BLaER1 treated with 17β-estradiol and CSF1 and Interleukin-3, amounts not matched to agents 10 nM and 100 nM (cell line): ENCODE measurements at regions not wholly inside any gene's neighbourhood (a gene's known extent, or its start where the extent isn't known, plus 50 kb on each side); places are given as distances from the start of the nearest gene placed in this dataset.

Source experiments
- H3K27ac ChIP-seq, 11 experiments: shearing (Covaris generic); formaldehyde crosslinking; 2 replicates each; pipeline ENCODE4 v1.8.1; 2022
- H3K27me3 ChIP-seq, 11 experiments: shearing (Covaris generic); formaldehyde crosslinking; 2 replicates each; pipeline ENCODE4 v1.8.1; 2022
- H3K36me3 ChIP-seq, 11 experiments: shearing (Covaris generic); formaldehyde crosslinking; 2 replicates each; pipeline ENCODE4 v1.8.1; 2022
- H3K4me1 ChIP-seq, 10 experiments: shearing (Covaris generic); formaldehyde crosslinking; 2 replicates each; pipeline ENCODE4 v1.8.1; 2022
- H3K4me2 ChIP-seq, 11 experiments: shearing (Covaris generic); formaldehyde crosslinking; 2 replicates each; pipeline ENCODE4 v1.8.1; 2022
- H3K4me3 ChIP-seq, 10 experiments: shearing (Covaris generic); formaldehyde crosslinking; 2 replicates each; pipeline ENCODE4 v1.8.1; 2022
- H3K9ac ChIP-seq, 11 experiments: shearing (Covaris generic); formaldehyde crosslinking; 2 replicates each; pipeline ENCODE4 v1.8.1; 2022
- H3K9me3 ChIP-seq, 11 experiments: shearing (Covaris generic); formaldehyde crosslinking; replicated peaks in 1 of 11; 2 replicates each; pipeline ENCODE4 v1.8.1; 2022
- H4K20me1 ChIP-seq, 11 experiments: shearing (Covaris generic); formaldehyde crosslinking; 2 replicates each; pipeline ENCODE4 v1.8.1; 2022
- Cebpa-rat ChIP-seq, 11 experiments: shearing (Covaris generic); IDR thresholded peaks; 2 replicates each; pipeline ENCODE4 v1.8.1; 2022

GRCh38 chr4:189062047-189062820, 878.4 kb upstream of the FRG1 start:
- H3K27ac ChIP-seq = no peak overlapping the region
- H3K9ac ChIP-seq = no peak overlapping the region
- H3K4me1 ChIP-seq = peaks cover 0 to 14% (median 2%) of the 10 kb centered on the region in 10 experiments; a peak in 8 of 20 replicates
- TF ChIP-seq Cebpa-rat (IDR thresholded peaks at IDR 0.05) = no peak
- peaks cover 20 to 43% (median 22%) of the 10 kb centered on the region in 11 experiments for H3K9me3 ChIP-seq
- no peaks in the 10 kb centered on the region for H3K27me3 ChIP-seq
- H3K4me3 ChIP-seq = no peak overlapping the region
- no peak overlapping the region for H3K4me2 ChIP-seq
- H4K20me1 ChIP-seq = no peaks in the 10 kb centered on the region
- peaks cover 0 to 3% (median 0%) of the 10 kb centered on the region in 11 experiments; a peak in 1 of 22 replicates for H3K36me3 ChIP-seq

- Histone ChIP-seq H3K36me3 (no peaks in the 10 kb centered on the region), H3K9ac (no peak overlapping the region), H4K20me1 (no peaks in the 10 kb centered on the region), H3K4me3 (no peak overlapping the region), H3K9me3 (0 out of 22 replicates have a peak, but pooled peaks cover 0 to 1% (median 0%) of the 10 kb centered on the region in 11 experiments), H3K4me1 (no peaks in the 10 kb centered on the region), H3K4me2 (no peak overlapping the region), H3K27ac (no peak overlapping the region), H3K27me3 (no peaks in the 10 kb centered on the region)
- no peak for TF ChIP-seq Cebpa-rat (IDR thresholded peaks at IDR 0.05)
Observed at GRCh38 chr4:189069772-189070171, 870.9 kb upstream of the FRG1 start.

- Histone ChIP-seq H3K4me2 (no peak overlapping the region), H4K20me1 (no peaks in the 10 kb centered on the region), H3K27me3 (no peaks in the 10 kb centered on the region), H3K36me3 (no peaks in the 10 kb centered on the region), H3K4me3 (no peak overlapping the region), H3K9ac (no peak overlapping the region), H3K27ac (no peak overlapping the region), H3K9me3 (peaks cover 0 to 12% (median 6%) of the 10 kb centered on the region in 11 experiments; a peak in 3 of 22 replicates), H3K4me1 (no peaks in the 10 kb centered on the region)
- TF ChIP-seq Cebpa-rat (IDR thresholded peaks at IDR 0.05) = no peak
Observed at GRCh38 chr4:189071241-189071640, 869.4 kb upstream of the FRG1 start.

GRCh38 chr4:189073739-189074138, 866.9 kb upstream of the FRG1 start:
- H4K20me1 ChIP-seq = no peaks in the 10 kb centered on the region

GRCh38 chr4:189081826-189082225, 858.8 kb upstream of the FRG1 start:
- H3K4me2 ChIP-seq = no peak overlapping the region
- no peaks in the 10 kb centered on the region for H3K27me3 ChIP-seq
- H3K4me3 ChIP-seq = no peak overlapping the region
- no peaks in the 10 kb centered on the region for H4K20me1 ChIP-seq
- no peak for TF ChIP-seq Cebpa-rat (IDR thresholded peaks at IDR 0.05)
- H3K36me3 ChIP-seq = no peaks in the 10 kb centered on the region
- no peaks in the 10 kb centered on the region for H3K4me1 ChIP-seq
- H3K9ac ChIP-seq = no peak overlapping the region
- peaks cover 0 to 18% (median 6%) of the 10 kb centered on the region in 11 experiments; a peak in 6 of 22 replicates for H3K9me3 ChIP-seq
- no peak overlapping the region for H3K27ac ChIP-seq

More at GRCh38 chr4:189073739-189074138, 866.9 kb upstream of the FRG1 start:
- Histone ChIP-seq H3K9ac (no peak overlapping the region), H3K4me3 (no peak overlapping the region), H3K9me3 (peaks cover 0 to 12% (median 6%) of the 10 kb centered on the region in 11 experiments; a peak in 3 of 22 replicates), H3K4me2 (no peak overlapping the region), H3K4me1 (no peaks in the 10 kb centered on the region), H3K27ac (no peak overlapping the region), H3K27me3 (no peaks in the 10 kb centered on the region), H3K36me3 (no peaks in the 10 kb centered on the region)
- TF ChIP-seq Cebpa-rat (IDR thresholded peaks at IDR 0.05) = no peak

GRCh38 chr4:189083769-189084168, 856.9 kb upstream of the FRG1 start:
- Histone ChIP-seq H3K27me3 (no peaks in the 10 kb centered on the region), H3K36me3 (no peaks in the 10 kb centered on the region), H3K9me3 (peaks cover 0 to 18% (median 6%) of the 10 kb centered on the region in 11 experiments; a peak in 6 of 22 replicates), H3K27ac (no peak overlapping the region), H4K20me1 (no peaks in the 10 kb centered on the region), H3K9ac (no peak overlapping the region), H3K4me1 (no peaks in the 10 kb centered on the region), H3K4me3 (no peak overlapping the region), H3K4me2 (no peak overlapping the region)
- TF ChIP-seq Cebpa-rat (IDR thresholded peaks at IDR 0.05) = no peak

- Histone ChIP-seq H3K36me3 (no peaks in the 10 kb centered on the region), H4K20me1 (no peaks in the 10 kb centered on the region), H3K4me2 (no peak overlapping the region), H3K9me3 (peaks cover 0 to 18% (median 6%) of the 10 kb centered on the region in 11 experiments; a peak in 6 of 22 replicates), H3K27ac (no peak overlapping the region), H3K4me3 (no peak overlapping the region), H3K27me3 (no peaks in the 10 kb centered on the region), H3K4me1 (no peaks in the 10 kb centered on the region), H3K9ac (no peak overlapping the region)
- no peak for TF ChIP-seq Cebpa-rat (IDR thresholded peaks at IDR 0.05)
Observed at GRCh38 chr4:189084671-189085070, 856.0 kb upstream of the FRG1 start.

GRCh38 chr4:189087971-189088370, 852.7 kb upstream of the FRG1 start:
- Histone ChIP-seq H4K20me1 (no peaks in the 10 kb centered on the region), H3K9me3 (peaks cover 0 to 14% (median 7%) of the 10 kb centered on the region in 11 experiments; a peak in 7 of 22 replicates), H3K9ac (no peak overlapping the region), H3K4me2 (no peak overlapping the region), H3K4me1 (peaks cover 0 to 9% (median 0%) of the 10 kb centered on the region in 10 experiments; a peak in 5 of 20 replicates), H3K36me3 (no peaks in the 10 kb centered on the region), H3K27ac (no peak overlapping the region), H3K4me3 (no peak overlapping the region), H3K27me3 (no peaks in the 10 kb centered on the region)
- TF ChIP-seq Cebpa-rat (IDR thresholded peaks at IDR 0.05) = no peak

GRCh38 chr4:189088780-189089179, 851.9 kb upstream of the FRG1 start:
- no peak overlapping the region for H3K4me2 ChIP-seq
- no peak overlapping the region for H3K4me3 ChIP-seq
- H3K36me3 ChIP-seq = no peaks in the 10 kb centered on the region
- peaks cover 0 to 9% (median 0%) of the 10 kb centered on the region in 10 experiments; a peak in 5 of 20 replicates for H3K4me1 ChIP-seq
- no peak overlapping the region for H3K9ac ChIP-seq
- H3K27ac ChIP-seq = no peak overlapping the region
- no peaks in the 10 kb centered on the region for H3K27me3 ChIP-seq
- no peak for TF ChIP-seq Cebpa-rat (IDR thresholded peaks at IDR 0.05)
- no peaks in the 10 kb centered on the region for H4K20me1 ChIP-seq
- H3K9me3 ChIP-seq = peaks cover 0 to 11% (median 2%) of the 10 kb centered on the region in 11 experiments; a peak in 7 of 22 replicates
